HepG2 (cell line): ENCODE measurements at regions not wholly inside any gene's neighbourhood (a gene's known extent, or its start where the extent isn't known, plus 50 kb on each side); places are given as distances from the start of the nearest gene placed in this dataset.

Source experiments
- ATAC-seq: fragments of 200-7000 bp; cut with Tn5 transposase; 3 replicates; pipeline ENCODE4 v1.9.1; 2020; ENCODE audit warnings: mild to moderate bottlenecking, moderate library complexity
- BruUV-seq: library from RNA; stranded (reverse); fragments of 400-500 nt; replicated peaks from 2 replicates; lab custom pipeline; 2021; lab: Mats Ljungman, UMichigan
- CTCF ChIA-PET: fragments of 300-600 bp; formaldehyde crosslinking; extraction: SDS; loops from one replicate; lab custom pipeline; 2021; ENCODE audit warnings: low total read pairs, inconsistent platforms, low intra/inter-chr PET ratio; lab: Yijun Ruan, JAX
- POLR2A ChIA-PET: fragments of 350-600 bp; sonication (Branson Sonifier 250); formaldehyde crosslinking; loops from one replicate; lab custom pipeline; 2020; ENCODE audit warnings: antibody characterized with exemption, inconsistent platforms; lab: Yijun Ruan, JAX
- DNase-seq: peaks from one replicate; pipeline ENCODE4 v3.0.0-alpha.2; 2015; ENCODE audit warnings: low spot score
- FAIRE-seq: peaks from 3 replicates; lab custom pipeline; 2011; peaks lifted over from hg19 to GRCh38; lab: Jason Lieb, UNC
- H2AFZ ChIP-seq: one replicate; pipeline ENCODE4 v1.6.1; 2011; ENCODE audit warnings: low read length, inconsistent platforms
- H3K27ac ChIP-seq: fragments of 300-600 bp; 3 replicates; pipeline ENCODE4 v1.8.0; 2011; ENCODE audit warnings: mixed run types, mild to moderate bottlenecking, mixed read lengths, low read length, inconsistent platforms; ENCODE audit not compliant: insufficient read depth; ENCODE audit errors: extremely low read length
- H3K27me3 ChIP-seq, 2 experiments: fragments of 200-600 bp in 1 of 2; 2 replicates in 1 of 2; 3 replicates in 1 of 2; pipeline versions ENCODE4 v1.6.0 to v1.8.0; 2011; ENCODE audit warnings: low read length in 2 of 2, mild to moderate bottlenecking in 2 of 2, moderate library complexity in 2 of 2, inconsistent platforms in 1 of 2; ENCODE audit not compliant: insufficient read depth in 2 of 2, control insufficient read depth in 1 of 2
- H3K36me3 ChIP-seq, 2 experiments: fragments of 200-600 bp in 1 of 2; replicated peaks in 1 of 2; 2 replicates in 1 of 2; 3 replicates in 1 of 2; pipeline versions ENCODE4 v1.5.1 to v1.8.0; 2011; ENCODE audit warnings: low read length in 2 of 2, inconsistent platforms in 1 of 2; ENCODE audit not compliant: insufficient read depth in 2 of 2, control insufficient read depth in 1 of 2
- H3K4me1 ChIP-seq: 2 replicates; pipeline ENCODE4 v1.5.1; 2012; ENCODE audit warnings: low read length, inconsistent platforms; ENCODE audit not compliant: insufficient read depth
- H3K4me2 ChIP-seq: 2 replicates; pipeline ENCODE4 v1.6.0; 2011; ENCODE audit warnings: low read depth, low read length, inconsistent platforms
- H3K4me3 ChIP-seq, 3 experiments: fragments of 200-600 bp in 1 of 3; sonication (generic), shearing (Covaris generic) in 1 of 3; replicated peaks in 1 of 3; 2 replicates each; pipeline ENCODE4 v1.5.1; 2011 to 2016; ENCODE audit warnings: low read length in 3 of 3, inconsistent platforms in 2 of 3, low read depth in 2 of 3, mild to moderate bottlenecking in 2 of 3, control low read depth in 1 of 3, mixed read lengths in 1 of 3; ENCODE audit not compliant: insufficient read depth in 1 of 3
- H3K79me2 ChIP-seq: one replicate; pipeline ENCODE4 v1.6.1; 2011; ENCODE audit warnings: low read length, inconsistent platforms; ENCODE audit not compliant: insufficient read depth
- H3K9ac ChIP-seq: 2 replicates; pipeline ENCODE4 v1.6.0; 2011; ENCODE audit warnings: mild to moderate bottlenecking, low read depth, low read length, inconsistent platforms; ENCODE audit not compliant: insufficient read depth
- H3K9me3 ChIP-seq: 2 replicates; pipeline ENCODE4 v1.5.1; 2012; ENCODE audit warnings: mild to moderate bottlenecking, low read length
- H4K20me1 ChIP-seq: 2 replicates; pipeline ENCODE4 v1.6.0; 2011; ENCODE audit warnings: inconsistent platforms, mild to moderate bottlenecking, low read length, moderate library complexity; ENCODE audit not compliant: insufficient read depth
- ADNP ChIP-seq: sonication (generic); formaldehyde crosslinking; IDR thresholded peaks from 2 replicates; pipeline ENCODE4 v1.4.0; 2020; ENCODE audit warnings: missing genetic modification reagents
- CERS6 ChIP-seq: sonication (generic); formaldehyde crosslinking; IDR thresholded peaks from 2 replicates; pipeline ENCODE4 v1.5.0; 2020; ENCODE audit warnings: missing genetic modification reagents
- EHMT2 ChIP-seq: fragments of 200-600 bp; sonication (generic); IDR thresholded peaks from 2 replicates; pipeline ENCODE4 v1.7.0; 2017; ENCODE audit warnings: antibody characterized with exemption, low read depth, low read length, borderline replicate concordance
- MED8 ChIP-seq: sonication (generic); formaldehyde crosslinking; IDR thresholded peaks from 2 replicates; pipeline ENCODE4 v1.8.1; 2023; ENCODE audit warnings: mild to moderate bottlenecking, missing genetic modification reagents; ENCODE audit not compliant: insufficient replicate concordance
- NR2F6 ChIP-seq, 2 experiments: IDR thresholded peaks; 2 replicates each; pipeline ENCODE4 v1.6.1; 2016; ENCODE audit warnings: antibody characterized with exemption in 1 of 2, mild to moderate bottlenecking in 1 of 2
- RXRB ChIP-seq: IDR thresholded peaks from 2 replicates; pipeline ENCODE4 v1.6.1; 2016; ENCODE audit warnings: borderline replicate concordance, missing genetic modification reagents, missing compliant biosample characterization
- SALL2 ChIP-seq: sonication (generic); formaldehyde crosslinking; IDR thresholded peaks from 2 replicates; pipeline ENCODE4 v1.8.1; 2023; ENCODE audit warnings: mild to moderate bottlenecking, missing genetic modification reagents, inconsistent platforms
- U2AF1 ChIP-seq: fragments of 200-400 bp; formaldehyde crosslinking; optimal IDR thresholded peaks from 2 replicates; pipeline ENCODE3; 2017; ENCODE audit warnings: mild to moderate bottlenecking, low read depth, low read length
- ZBTB43 ChIP-seq: sonication (generic); formaldehyde crosslinking; conservative IDR thresholded peaks from 2 replicates; pipeline ENCODE4 v1.4.0; 2020; ENCODE audit warnings: missing genetic modification reagents
- ZMAT5 ChIP-seq: sonication (generic); formaldehyde crosslinking; IDR thresholded peaks from 2 replicates; pipeline ENCODE4 v1.5.0; 2020; ENCODE audit warnings: mild to moderate bottlenecking, low read depth, missing genetic modification reagents, borderline replicate concordance
- ZNF598 ChIP-seq: sonication (generic); formaldehyde crosslinking; IDR thresholded peaks from 2 replicates; pipeline ENCODE4 v1.5.1; 2020; ENCODE audit warnings: mild to moderate bottlenecking, missing genetic modification reagents, borderline replicate concordance
- ZNF766 ChIP-seq: sonication (generic); formaldehyde crosslinking; IDR thresholded peaks from 2 replicates; pipeline ENCODE4 v1.5.0; 2020; ENCODE audit warnings: missing genetic modification reagents, borderline replicate concordance
- ZNF777 ChIP-seq: sonication (generic); formaldehyde crosslinking; IDR thresholded peaks from 2 replicates; pipeline ENCODE4 v1.4.0; 2020; ENCODE audit warnings: missing genetic modification reagents
- WGBS: methylation state at CpG from one replicate; pipeline ENCODE4 v1.1.6; 2017; ENCODE audit warnings: low lambda C conversion rate; 5-methylcytosine and 5-hydroxymethylcytosine counted together
- in situ Hi-C: cut with HindIII; loops from 2 replicates; pipeline ENCODE4 v1.10.0; 2017; ENCODE audit warnings: low pct_unique_long_range_greater_than_20kb; ENCODE audit not compliant: extremely low pct_ligation_motif_present
- intact Hi-C: fragments of 100-400 bp; cut with micrococcal nuclease; formaldehyde crosslinking; loops from one replicate; pipeline ENCODE4 v1.10.0; 2022; ENCODE audit not compliant: unreplicated experiment

GRCh38 chr4:8759987-8760386 is 111.7 kb downstream of the HMX1 start:
- BruUV-seq, result no TSS peak
- H3K4me2 ChIP-seq, result no peak overlapping the region
- no peak for ATAC-seq
- H3K9ac ChIP-seq, result no peak overlapping the region
- H3K36me3 ChIP-seq, result no peaks in the 10 kb centered on the region
- peaks cover 5 to 37% of the 10 kb centered on the region in 2 experiments; a peak in 4 of 5 replicates for H3K27me3 ChIP-seq
- intact Hi-C loops, result no loop called here
- WGBS, result 68% methylated on average over 19 of the region's 19 CpGs
- no peak overlapping the region for H3K27ac ChIP-seq
- H3K9me3 ChIP-seq, result no peaks in the 10 kb centered on the region
- no peaks in the 10 kb centered on the region for H3K4me1 ChIP-seq
- TF ChIP-seq ZNF598 (CRISPR knock-in tag) (no peak), EHMT2 (no peak), MED8 (CRISPR knock-in tag) (no peak), SALL2 (CRISPR knock-in tag) (no peak), ZBTB43 (no peak), RXRB (CRISPR knock-in tag) (no peak), ADNP (CRISPR knock-in tag) (no peak), ZNF766 (no peak), CERS6 (CRISPR knock-in tag) (no peak), U2AF1 (no peak), ZNF777 (no peak), ZMAT5 (no peak), NR2F6 (IDR thresholded peaks at IDR 0.05) (no peak), NR2F6 (CRISPR knock-in tag; IDR thresholded peaks at IDR 0.05) (no peak)
- TF ChIP-seq, all 625 proteins: peak for 0
- in situ Hi-C loops, result no loop called here
- Histone ChIP-seq H4K20me1 (no peaks in the 10 kb centered on the region), H2AFZ (no peak overlapping the region), H3K4me3 (no peak overlapping the region), H3K79me2 (no peaks in the 10 kb centered on the region)
- FAIRE-seq, result no peak
- DNase-seq, result no peak
- ChIA-PET POLR2A (no interaction called here), CTCF (no interaction called here)
